Activated CD8-positive, alpha-beta memory T cell treated with anti-CD3 and anti-CD28 coated beads, Interleukin-2, amount 50 U/mL, for 48 hours (primary cell): ENCODE measurements at regions not wholly inside any gene's neighbourhood (a gene's known extent, or its start where the extent isn't known, plus 50 kb on each side); places are given as distances from the start of the nearest gene placed in this dataset.

ENCODE experiments used
- DNase-seq: peaks from one replicate; pipeline ENCODE4 v3.0.0-alpha.2; 2020

- DNase-seq: no peak
Observed at GRCh38 chr5:142507531-142508372, 178.1 kb downstream of the FGF1 start.

- DNase-seq: no peak
Observed at GRCh38 chr5:142506756-142507155, 179.1 kb downstream of the FGF1 start.

GRCh38 chr5:142506046-142506445, 179.8 kb downstream of the FGF1 start:
- DNase-seq: no peak

GRCh38 chr5:142501890-142502289, 177.1 kb upstream of the SPRY4 start:
- no peak for DNase-seq

- no peak for DNase-seq
Observed at GRCh38 chr5:142500227-142500905, 175.5 kb upstream of the SPRY4 start.

GRCh38 chr5:142499591-142500226, 174.9 kb upstream of the SPRY4 start:
- no peak for DNase-seq

- no peak for DNase-seq
Observed at GRCh38 chr5:142498298-142498697, 173.5 kb upstream of the SPRY4 start.

- no peak for DNase-seq
Observed at GRCh38 chr5:142495531-142495930, 170.7 kb upstream of the SPRY4 start.

GRCh38 chr5:142493875-142494518, 169.2 kb upstream of the SPRY4 start:
- no peak for DNase-seq

- no peak for DNase-seq
Observed at GRCh38 chr5:142492781-142493281, 168.0 kb upstream of the SPRY4 start.

- DNase-seq: no peak
Observed at GRCh38 chr5:142491679-142492078, 166.9 kb upstream of the SPRY4 start.

- DNase-seq: no peak
Observed at GRCh38 chr5:142491270-142491669, 166.4 kb upstream of the SPRY4 start.

- no peak for DNase-seq
Observed at GRCh38 chr5:142486581-142486980, 161.8 kb upstream of the SPRY4 start.

GRCh38 chr5:142486020-142486419, 161.2 kb upstream of the SPRY4 start:
- DNase-seq: no peak

- no peak for DNase-seq
Observed at GRCh38 chr5:142484821-142485387, 160.1 kb upstream of the SPRY4 start.

- no peak for DNase-seq
Observed at GRCh38 chr5:142482207-142482606, 157.4 kb upstream of the SPRY4 start.

- DNase-seq: no peak
Observed at GRCh38 chr5:142481410-142481809, 156.6 kb upstream of the SPRY4 start.

GRCh38 chr5:142479854-142480519, 155.2 kb upstream of the SPRY4 start:
- DNase-seq: no peak

- DNase-seq: no peak
Observed at GRCh38 chr5:142479150-142479549, 154.3 kb upstream of the SPRY4 start.

GRCh38 chr5:142478113-142478512, 153.3 kb upstream of the SPRY4 start:
- no peak for DNase-seq

- DNase-seq: no peak
Observed at GRCh38 chr5:142475102-142475513, 150.3 kb upstream of the SPRY4 start.

GRCh38 chr5:142474431-142475094, 149.7 kb upstream of the SPRY4 start:
- no peak for DNase-seq
